Suppressor macrophage treated with lipopolysaccharide for 4 hours (primary cell): ENCODE measurements at regions not wholly inside any gene's neighbourhood (a gene's known extent, or its start where the extent isn't known, plus 50 kb on each side); places are given as distances from the start of the nearest gene placed in this dataset.
"Not testable (repeated sequence)": the region's sequence is repeated elsewhere in the genome, so short reads cannot be mapped to it uniquely, and the experiment has no call there.

Source experiments
- DNase-seq: peaks from one replicate; pipeline ENCODE4 v3.0.0-alpha.2; 2020

- DNase-seq = not testable (repeated sequence)
Measured at GRCh38 chr15:24534032-24534431, 141.5 kb upstream of the NPAP1 start.

DNA sequence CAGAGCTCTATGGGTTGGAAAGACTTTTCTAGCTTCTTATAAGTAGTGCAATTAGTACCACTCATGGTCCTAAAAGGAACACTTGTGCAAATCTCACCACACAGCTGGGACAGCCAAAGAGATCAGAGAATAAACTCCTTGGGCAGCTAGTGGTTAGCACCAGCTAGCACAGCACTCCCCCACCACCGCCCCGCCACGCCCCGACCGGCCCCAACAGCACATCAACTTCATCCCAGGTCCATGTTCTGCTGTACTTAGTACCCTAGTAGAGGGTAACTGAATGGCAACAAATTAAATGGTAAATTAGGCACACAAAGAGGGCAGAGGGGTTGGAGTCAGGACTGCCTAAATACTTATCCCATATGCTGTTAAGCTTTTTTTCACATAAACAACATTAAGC, 118.3 kb upstream of the NPAP1 start:
- not testable (repeated sequence) for DNase-seq

GRCh38 chr15:24607636-24608035, 67.9 kb upstream of the NPAP1 start:
- no peak for DNase-seq

DNA sequence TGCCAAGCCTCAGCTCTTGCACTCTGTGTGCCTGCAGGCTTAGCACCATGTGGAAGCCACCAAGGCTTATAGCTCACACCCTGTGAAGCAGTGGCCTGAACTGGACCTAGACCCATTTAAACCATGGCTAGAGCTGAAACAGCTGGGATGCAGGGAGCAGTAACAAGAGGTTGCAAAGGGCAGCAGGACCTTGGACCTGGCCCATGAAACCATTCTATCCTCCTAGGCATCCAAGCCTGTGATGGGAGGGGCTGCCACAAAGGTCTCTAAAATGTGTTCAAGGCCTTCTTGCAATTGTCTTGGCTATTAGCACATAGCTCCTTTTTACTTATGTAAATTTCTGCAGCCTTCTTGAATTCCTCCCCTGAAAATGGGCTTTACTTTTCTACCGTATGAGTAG, 57.9 kb upstream of the NPAP1 start:
- no peak for DNase-seq

- no peak for DNase-seq
Measured at GRCh38 chr15:24621630-24622215, 53.9 kb upstream of the NPAP1 start.
